ENCODE measurements at regions not wholly inside any gene's neighbourhood (a gene's known extent, or its start where the extent isn't known, plus 50 kb on each side); places are given as distances from the start of the nearest gene placed in this dataset.

- TF ChIP-seq CTCF (IDR thresholded peaks at IDR 0.05) = no peak
- Mint-ChIP-seq H3K27me3 (ENCODE audit: unreplicated experiment) (no peaks in the 10 kb centered on the region), H3K27ac (ENCODE audit: unreplicated experiment) (no peak overlapping the region), H3K4me1 (ENCODE audit: unreplicated experiment) (peaks cover 20% of the 10 kb centered on the region), H3K36me3 (ENCODE audit: unreplicated experiment) (no peaks in the 10 kb centered on the region), H3K4me3 (ENCODE audit: unreplicated experiment) (no peak overlapping the region), H3K9me3 (ENCODE audit: unreplicated experiment) (no peaks in the 10 kb centered on the region)
- DNase-seq (ENCODE audit: extremely low spot score, unreplicated experiment) = no peak
Measured at GRCh38 chr1:59004755-59005154, 220.9 kb upstream of the JUN start.

GRCh38 chr1:59005491-59006288 is 221.8 kb upstream of the JUN start:
- DNase-seq (ENCODE audit: extremely low spot score, unreplicated experiment) = no peak
- Mint-ChIP-seq H3K27me3 (ENCODE audit: unreplicated experiment) (no peaks in the 10 kb centered on the region), H3K9me3 (ENCODE audit: unreplicated experiment) (no peaks in the 10 kb centered on the region), H3K36me3 (ENCODE audit: unreplicated experiment) (no peaks in the 10 kb centered on the region), H3K4me3 (ENCODE audit: unreplicated experiment) (no peak overlapping the region), H3K4me1 (ENCODE audit: unreplicated experiment) (peaks cover 20% of the 10 kb centered on the region), H3K27ac (ENCODE audit: unreplicated experiment) (no peak overlapping the region)
- no peak for TF ChIP-seq CTCF (IDR thresholded peaks at IDR 0.05)

GRCh38 chr1:59006289-59006658 is 222.4 kb upstream of the JUN start:
- H3K4me1 Mint-ChIP-seq (ENCODE audit: unreplicated experiment) = peaks cover 20% of the 10 kb centered on the region
- DNase-seq (ENCODE audit: extremely low spot score, unreplicated experiment) = no peak
- H3K36me3 Mint-ChIP-seq (ENCODE audit: unreplicated experiment) = no peaks in the 10 kb centered on the region
- no peaks in the 10 kb centered on the region for H3K27me3 Mint-ChIP-seq (ENCODE audit: unreplicated experiment)
- no peak overlapping the region for H3K27ac Mint-ChIP-seq (ENCODE audit: unreplicated experiment)
- no peaks in the 10 kb centered on the region for H3K9me3 Mint-ChIP-seq (ENCODE audit: unreplicated experiment)
- no peak for TF ChIP-seq CTCF (IDR thresholded peaks at IDR 0.05)
- H3K4me3 Mint-ChIP-seq (ENCODE audit: unreplicated experiment) = no peak overlapping the region

GRCh38 chr1:59006932-59007331 is 223.1 kb upstream of the JUN start:
- no peak for DNase-seq (ENCODE audit: extremely low spot score, unreplicated experiment)
- Mint-ChIP-seq H3K4me1 (ENCODE audit: unreplicated experiment) (peaks cover 20% of the 10 kb centered on the region), H3K27ac (ENCODE audit: unreplicated experiment) (no peak overlapping the region), H3K4me3 (ENCODE audit: unreplicated experiment) (no peak overlapping the region), H3K36me3 (ENCODE audit: unreplicated experiment) (no peaks in the 10 kb centered on the region), H3K27me3 (ENCODE audit: unreplicated experiment) (no peaks in the 10 kb centered on the region), H3K9me3 (ENCODE audit: unreplicated experiment) (no peaks in the 10 kb centered on the region)
- TF ChIP-seq CTCF (IDR thresholded peaks at IDR 0.05) = no peak

GRCh38 chr1:59007429-59007819 is 223.6 kb upstream of the JUN start:
- no peak for DNase-seq (ENCODE audit: extremely low spot score, unreplicated experiment)
- Mint-ChIP-seq H3K4me3 (ENCODE audit: unreplicated experiment) (no peak overlapping the region), H3K27me3 (ENCODE audit: unreplicated experiment) (no peaks in the 10 kb centered on the region), H3K4me1 (ENCODE audit: unreplicated experiment) (peaks cover 20% of the 10 kb centered on the region), H3K27ac (ENCODE audit: unreplicated experiment) (no peak overlapping the region), H3K36me3 (ENCODE audit: unreplicated experiment) (no peaks in the 10 kb centered on the region), H3K9me3 (ENCODE audit: unreplicated experiment) (no peaks in the 10 kb centered on the region)
- no peak for TF ChIP-seq CTCF (IDR thresholded peaks at IDR 0.05)

Data from osteocyte (in vitro differentiated cells).